Adrenal gland (tissue), 9 donors: ENCODE measurements at regions not wholly inside any gene's neighbourhood (a gene's known extent, or its start where the extent isn't known, plus 50 kb on each side); places are given as distances from the start of the nearest gene placed in this dataset.

Source experiments
- DNase-seq, 7 donors: peaks; one replicate each; pipeline ENCODE4 v3.0.0-alpha.2; 2019 to 2020
- H3K27ac ChIP-seq, 5 donors: fragments of 200-600 bp; sonication (generic) in 4 of 5; 1 replicate in 3 of 5; 2 replicates in 2 of 5; pipeline versions ENCODE4 v1.5.1 to v1.8.0; 2016 to 2020; ENCODE audit warnings: mild to moderate bottlenecking in 1 of 5
- H3K27me3 ChIP-seq: fragments of 200-600 bp; 2 replicates; pipeline ENCODE4 v1.8.0; 2021
- H3K36me3 ChIP-seq, 2 donors: fragments of 200-600 bp; replicated peaks in 1 of 2; 1 replicate in 1 of 2; 2 replicates in 1 of 2; pipeline versions ENCODE4 v1.5.1 to v1.8.0; 2018 to 2022
- H3K4me1 ChIP-seq, 2 donors: fragments of 200-600 bp; replicated peaks in 1 of 2; 1 replicate in 1 of 2; 2 replicates in 1 of 2; pipeline versions ENCODE4 v1.5.1 to v1.8.0; 2018 to 2021
- H3K4me3 ChIP-seq, 4 donors: fragments of 200-600 bp; sonication (generic) in 3 of 4; one replicate each; pipeline ENCODE4 v1.5.1; 2016 to 2018
- H3K9me3 ChIP-seq, 3 donors: fragments of 200-600 bp; sonication (generic) in 1 of 3; replicated peaks in 1 of 3; 1 replicate in 2 of 3; 2 replicates in 1 of 3; pipeline versions ENCODE4 v1.5.1 to v1.8.0; 2016 to 2021
- CTCF ChIP-seq, 6 experiments: fragments of 450-650 bp in 4 of 6; fragments of 200-600 bp in 2 of 6; sonication (generic) in 1 of 6; IDR thresholded peaks; 1 replicate in 5 of 6; 2 replicates in 1 of 6; pipeline versions ENCODE4 v1.5.1 to v1.8.0; 2016 to 2021; ENCODE audit warnings: antibody characterized with exemption in 6 of 6, mild to moderate bottlenecking in 2 of 6, moderate library complexity in 1 of 6
- POLR2A ChIP-seq, 2 donors: fragments of 450-650 bp; IDR thresholded peaks; one replicate each; pipeline ENCODE4 v1.6.1; 2017; ENCODE audit warnings: antibody characterized with exemption in 2 of 2, mild to moderate bottlenecking in 2 of 2, moderate library complexity in 1 of 2
- WGBS, 4 donors: extraction: QIAGEN DNeasy Blood & Tissue Kit in 2 of 4; methylation state at CpG; one replicate each; pipeline versions ENCODE4 v1.1.5 to v1.1.7; 2013 to 2017; 5-methylcytosine and 5-hydroxymethylcytosine counted together
- intact Hi-C, 2 donors: fragments of 100-400 bp; cut with DNase I; formaldehyde crosslinking; loops; one replicate each; pipeline versions ENCODE4 v1.14.1 to v1.15.0; 2022 to 2023
- donor health status: healthy with polysubstance abuse.
- donor health status: Bipolar disorder and iron deficiency.
- donor health status: DM: yes; HTN: yes; CAD: no.
- donor health status: DM: no; HTN: no; CAD: no.
- donor health status: DM: no; HTN: no; CAD: no.

GRCh38 chr4:106650701-106651100 lies 282.1 kb upstream of the GIMD1 start:
- intact Hi-C loops = no loop called here
- Histone ChIP-seq H3K4me3 (no peak overlapping the region), H3K4me1 (peaks cover 3 to 10% of the 10 kb centered on the region in 2 donors), H3K27ac (no peak overlapping the region), H3K36me3 (no peaks in the 10 kb centered on the region), H3K9me3 (no peaks in the 10 kb centered on the region), H3K27me3 (no peaks in the 10 kb centered on the region)
- WGBS, 4 donors = 33 to 40% (median 37%) methylated on average over 1 of the region's 1 CpG
- TF ChIP-seq CTCF (IDR thresholded peaks at IDR 0.05) = no peak
- TF ChIP-seq POLR2A (IDR thresholded peaks at IDR 0.05) = no peak
- no peak for DNase-seq

GRCh38 chr4:106647451-106647850 lies 278.9 kb upstream of the GIMD1 start:
- Histone ChIP-seq H3K4me3 (no peak overlapping the region), H3K9me3 (no peaks in the 10 kb centered on the region), H3K4me1 (peaks cover 3 to 10% of the 10 kb centered on the region in 2 donors), H3K27ac (no peak overlapping the region), H3K36me3 (no peaks in the 10 kb centered on the region), H3K27me3 (no peaks in the 10 kb centered on the region)
- intact Hi-C loops = no loop called here
- no peak for TF ChIP-seq CTCF (IDR thresholded peaks at IDR 0.05)
- TF ChIP-seq POLR2A (IDR thresholded peaks at IDR 0.05) = no peak
- no peak for DNase-seq

- H3K4me1 ChIP-seq = no peaks in the 10 kb centered on the region
- DNase-seq = no peak
- TF ChIP-seq POLR2A (IDR thresholded peaks at IDR 0.05) = no peak
- TF ChIP-seq CTCF (IDR thresholded peaks at IDR 0.05) = no peak
- H3K9me3 ChIP-seq = no peaks in the 10 kb centered on the region
- H3K36me3 ChIP-seq = no peaks in the 10 kb centered on the region
- no peak overlapping the region for H3K4me3 ChIP-seq
- WGBS, 4 donors = 42 to 60% (median 49%) methylated on average over 1 of the region's 1 CpG
- H3K27me3 ChIP-seq = no peaks in the 10 kb centered on the region
- intact Hi-C loops = no loop called here
- no peak overlapping the region for H3K27ac ChIP-seq
Observed at GRCh38 chr4:106629268-106629625, 260.7 kb upstream of the GIMD1 start.

GRCh38 chr4:106628586-106629267 lies 260.1 kb upstream of the GIMD1 start:
- Histone ChIP-seq H3K36me3 (no peaks in the 10 kb centered on the region), H3K27me3 (no peaks in the 10 kb centered on the region), H3K9me3 (no peaks in the 10 kb centered on the region), H3K4me1 (no peaks in the 10 kb centered on the region), H3K27ac (no peak overlapping the region), H3K4me3 (no peak overlapping the region)
- no peak for TF ChIP-seq CTCF (IDR thresholded peaks at IDR 0.05)
- intact Hi-C loops = no loop called here
- DNase-seq = no peak
- WGBS, 4 donors = 50 to 66% (median 58%) methylated on average over 4 of the region's 4 CpGs
